Prostate gland (tissue), 2 donors: ENCODE measurements at regions not wholly inside any gene's neighbourhood (a gene's known extent, or its start where the extent isn't known, plus 50 kb on each side); places are given as distances from the start of the nearest gene placed in this dataset.

Source experiments
- DNase-seq: peaks from one replicate; pipeline ENCODE4 v3.0.0-alpha.2; 2019; ENCODE audit warnings: low spot score
- H3K27ac ChIP-seq, 2 donors: fragments of 200-600 bp; sonication (generic); 2 replicates each; pipeline ENCODE4 v1.5.1; 2017 to 2019
- H3K27me3 ChIP-seq: fragments of 200-600 bp; sonication (generic); replicated peaks from 2 replicates; pipeline ENCODE4 v1.5.1; 2019; ENCODE audit not compliant: insufficient read depth
- H3K36me3 ChIP-seq, 2 donors: fragments of 200-600 bp; sonication (generic); 1 replicate in 1 of 2; 2 replicates in 1 of 2; pipeline versions ENCODE4 v1.5.1 to v1.8.1; 2017 to 2019
- H3K4me1 ChIP-seq: fragments of 200-600 bp; sonication (generic); replicated peaks from 2 replicates; pipeline ENCODE4 v1.5.1; 2019
- H3K4me3 ChIP-seq, 2 donors: fragments of 200-600 bp; sonication (generic); 2 replicates each; pipeline ENCODE4 v1.5.1; 2017 to 2019
- H3K9me3 ChIP-seq: fragments of 200-600 bp; sonication (generic); 2 replicates; pipeline ENCODE4 v1.5.1; 2017
- POLR2A ChIP-seq: fragments of 450-650 bp; IDR thresholded peaks from one replicate; pipeline ENCODE4 v1.6.1; 2016; ENCODE audit warnings: antibody characterized with exemption, mild to moderate bottlenecking
- POLR2AphosphoS5 ChIP-seq: sonication (generic); formaldehyde crosslinking; IDR thresholded peaks from one replicate; pipeline ENCODE4 v1.6.1; 2017; ENCODE audit warnings: antibody characterized with exemption
- WGBS: methylation state at CpG from one replicate; pipeline ENCODE4 v1.1.5; 2018; 5-methylcytosine and 5-hydroxymethylcytosine counted together
- intact Hi-C: fragments of 100-400 bp; cut with DNase I; formaldehyde crosslinking; loops from one replicate; pipeline ENCODE4 v1.14.2; 2022
- TF ChIP-seq, protein P1 (sequence below), 4 experiments: fragments of 200-600 bp in 2 of 4; fragments of 450-650 bp in 2 of 4; sonication (generic) in 2 of 4; IDR thresholded peaks; 1 replicate in 3 of 4; 2 replicates in 1 of 4; pipeline ENCODE4 v1.5.1; 2016 to 2019; ENCODE audit warnings: antibody characterized with exemption in 4 of 4, mild to moderate bottlenecking in 2 of 4, moderate library complexity in 2 of 4

DNA sequence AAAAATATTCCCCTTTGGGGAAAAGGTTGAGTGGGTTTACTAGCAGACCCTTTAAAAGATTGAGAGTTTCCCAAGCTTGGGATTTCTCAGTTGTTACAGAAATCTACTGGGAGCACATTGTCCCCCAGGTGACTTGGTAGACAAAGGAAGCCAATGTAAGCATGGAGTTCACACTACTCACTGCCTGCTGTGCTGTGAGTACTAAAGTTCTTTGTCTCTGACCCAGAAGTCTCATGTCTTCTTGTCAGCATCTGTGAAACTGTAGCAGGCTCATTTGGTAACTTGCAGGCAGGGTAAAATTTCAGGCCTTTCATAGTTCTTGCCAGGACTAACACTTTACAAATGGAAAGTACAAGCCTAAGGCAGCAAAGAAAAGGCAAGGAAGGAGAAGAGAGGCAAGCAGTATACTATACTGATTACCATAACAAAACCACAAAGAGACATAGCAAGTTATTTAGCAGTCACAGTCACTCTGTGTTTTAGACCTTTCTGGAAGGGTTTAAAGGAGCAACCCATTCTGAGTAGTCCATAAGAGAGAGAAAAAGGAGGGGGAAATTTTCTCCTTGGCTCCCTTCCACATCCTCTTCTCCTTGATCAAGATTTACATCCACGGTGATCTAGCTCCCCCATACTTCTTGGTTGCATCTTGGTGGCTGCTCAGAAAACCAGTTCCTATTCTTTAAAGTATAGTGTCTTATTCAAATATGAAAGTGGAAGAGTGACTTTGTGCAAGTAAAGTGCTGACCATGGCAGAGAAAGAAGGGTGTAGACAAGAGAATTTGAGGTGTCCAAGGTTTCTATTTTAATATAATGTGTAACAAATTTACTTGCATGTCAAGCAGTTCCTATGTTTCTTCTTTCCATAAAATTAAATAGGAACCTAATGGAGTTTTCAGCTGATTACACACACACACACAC, 160.0 kb upstream of the PDE5A start:
- Histone ChIP-seq H3K9me3 (no peaks in the 10 kb centered on the region), H3K4me3 (no peak overlapping the region), H3K36me3 (no peaks in the 10 kb centered on the region), H3K4me1 (no peaks in the 10 kb centered on the region), H3K27ac (no peak overlapping the region), H3K27me3 (no peaks in the 10 kb centered on the region)
- intact Hi-C loops: no loop called here
- TF ChIP-seq POLR2AphosphoS5 (no peak), POLR2A (no peak)
- TF ChIP-seq, protein P1, sequence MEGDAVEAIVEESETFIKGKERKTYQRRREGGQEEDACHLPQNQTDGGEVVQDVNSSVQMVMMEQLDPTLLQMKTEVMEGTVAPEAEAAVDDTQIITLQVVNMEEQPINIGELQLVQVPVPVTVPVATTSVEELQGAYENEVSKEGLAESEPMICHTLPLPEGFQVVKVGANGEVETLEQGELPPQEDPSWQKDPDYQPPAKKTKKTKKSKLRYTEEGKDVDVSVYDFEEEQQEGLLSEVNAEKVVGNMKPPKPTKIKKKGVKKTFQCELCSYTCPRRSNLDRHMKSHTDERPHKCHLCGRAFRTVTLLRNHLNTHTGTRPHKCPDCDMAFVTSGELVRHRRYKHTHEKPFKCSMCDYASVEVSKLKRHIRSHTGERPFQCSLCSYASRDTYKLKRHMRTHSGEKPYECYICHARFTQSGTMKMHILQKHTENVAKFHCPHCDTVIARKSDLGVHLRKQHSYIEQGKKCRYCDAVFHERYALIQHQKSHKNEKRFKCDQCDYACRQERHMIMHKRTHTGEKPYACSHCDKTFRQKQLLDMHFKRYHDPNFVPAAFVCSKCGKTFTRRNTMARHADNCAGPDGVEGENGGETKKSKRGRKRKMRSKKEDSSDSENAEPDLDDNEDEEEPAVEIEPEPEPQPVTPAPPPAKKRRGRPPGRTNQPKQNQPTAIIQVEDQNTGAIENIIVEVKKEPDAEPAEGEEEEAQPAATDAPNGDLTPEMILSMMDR (IDR thresholded peaks at IDR 0.05): no peak
- DNase-seq: no peak
- 48% methylated on average over 1 of the region's 1 CpG for WGBS

DNA sequence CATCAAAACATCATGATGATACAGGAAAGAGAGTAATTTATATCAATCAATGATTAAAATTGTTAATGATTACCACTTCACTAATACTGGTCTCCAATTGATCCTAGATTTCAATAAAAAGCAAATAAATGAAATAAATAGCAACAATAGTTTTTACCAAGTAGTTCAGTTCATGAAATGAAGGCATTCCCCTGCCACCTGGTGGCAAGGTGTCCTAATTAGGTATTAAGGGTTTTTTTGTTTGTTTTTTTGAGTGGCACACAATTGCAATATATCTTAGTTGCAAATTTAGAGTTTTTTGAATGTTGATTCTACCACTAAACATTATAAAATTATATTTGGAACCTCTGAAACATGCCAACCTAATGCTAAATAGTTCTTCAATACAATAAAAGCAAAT, 157.4 kb upstream of the PDE5A start:
- no peak for TF ChIP-seq POLR2A
- no peak for TF ChIP-seq POLR2AphosphoS5
- TF ChIP-seq, protein P1 (IDR thresholded peaks at IDR 0.05): peak in 3 of 4 experiments; percentile 57 to 74 (median 60)
- no peaks in the 10 kb centered on the region for H3K9me3 ChIP-seq
- H3K4me1 ChIP-seq: no peaks in the 10 kb centered on the region
- intact Hi-C loops: no loop called here
- H3K27ac ChIP-seq: no peak overlapping the region
- H3K36me3 ChIP-seq: no peaks in the 10 kb centered on the region
- H3K27me3 ChIP-seq: no peaks in the 10 kb centered on the region
- DNase-seq: peak; percentile 6
- no peak overlapping the region for H3K4me3 ChIP-seq

DNA sequence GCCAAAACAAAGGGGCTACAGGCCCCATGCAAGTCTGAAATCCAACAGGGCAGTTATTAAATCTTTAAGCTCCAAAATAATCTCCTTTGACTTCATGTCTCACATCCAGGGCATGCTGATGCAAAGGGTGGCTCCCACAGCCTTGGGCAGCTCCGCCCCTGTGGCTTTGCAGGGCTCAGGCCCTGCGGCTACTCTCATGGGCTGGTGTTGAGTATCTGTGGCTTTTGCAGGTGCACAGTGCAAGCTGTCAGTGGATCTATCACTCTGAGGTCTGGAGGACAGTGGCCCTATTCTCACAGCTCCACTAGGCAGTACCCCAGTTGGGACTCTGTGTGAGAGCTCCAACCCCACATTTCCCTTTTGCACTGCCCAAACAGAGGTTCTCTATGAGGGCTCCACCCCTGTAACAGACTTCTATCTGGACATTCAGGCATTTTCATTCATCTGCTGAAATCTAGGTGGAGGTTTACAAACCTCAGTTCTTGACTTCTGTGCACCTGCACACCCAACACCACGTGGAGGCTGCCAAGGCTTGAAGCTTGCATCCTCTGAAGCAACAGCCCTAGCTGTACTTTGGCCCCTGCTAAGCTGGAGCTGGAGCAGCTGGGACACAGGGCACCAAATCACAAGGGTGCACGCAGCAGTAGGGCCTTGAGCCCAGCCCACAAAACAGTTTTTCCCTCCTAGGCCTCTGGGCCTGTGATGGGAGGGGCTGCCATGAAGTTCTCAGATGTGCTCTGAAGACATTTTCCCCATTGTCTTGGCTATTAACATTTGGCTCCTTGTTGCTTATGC, 154.8 kb upstream of the PDE5A start:
- intact Hi-C loops: no loop called here
- DNase-seq: no peak
- Histone ChIP-seq H3K4me1 (no peaks in the 10 kb centered on the region), H3K9me3 (no peaks in the 10 kb centered on the region), H3K27me3 (no peaks in the 10 kb centered on the region), H3K4me3 (no peak overlapping the region), H3K36me3 (no peaks in the 10 kb centered on the region), H3K27ac (no peak overlapping the region)
- 90% methylated on average over 4 of the region's 4 CpGs for WGBS
- TF ChIP-seq, protein P1 (IDR thresholded peaks at IDR 0.05): no peak
- no peak for TF ChIP-seq POLR2A
- TF ChIP-seq POLR2AphosphoS5: no peak

DNA sequence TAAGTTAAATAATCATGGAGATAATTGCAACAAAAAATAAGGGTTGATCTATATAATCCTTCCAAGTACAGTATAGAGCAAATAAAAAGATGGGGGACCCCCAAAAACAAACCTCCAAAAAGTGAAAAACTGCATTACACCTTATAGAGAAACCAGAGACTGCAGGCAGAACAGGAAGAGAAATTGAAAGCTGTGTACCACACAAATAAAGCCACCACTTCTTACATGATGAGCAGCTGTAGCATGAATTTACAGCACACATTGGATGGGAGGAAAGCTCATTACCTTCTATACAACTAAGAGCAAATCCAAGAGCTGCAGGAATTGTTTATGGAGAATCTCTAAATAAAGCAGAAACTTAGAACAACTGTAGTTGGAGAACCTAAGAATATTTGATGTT, 152.4 kb upstream of the PDE5A start:
- no peaks in the 10 kb centered on the region for H3K27me3 ChIP-seq
- intact Hi-C loops: no loop called here
- TF ChIP-seq POLR2A: no peak
- no peak for TF ChIP-seq POLR2AphosphoS5
- TF ChIP-seq, protein P1 (IDR thresholded peaks at IDR 0.05): no peak
- no peak overlapping the region for H3K27ac ChIP-seq
- DNase-seq: no peak
- no peaks in the 10 kb centered on the region for H3K36me3 ChIP-seq
- no peak overlapping the region for H3K4me3 ChIP-seq
- no peaks in the 10 kb centered on the region for H3K4me1 ChIP-seq
- no peaks in the 10 kb centered on the region for H3K9me3 ChIP-seq
